WTC11 (cell line): ENCODE measurements at regions not wholly inside any gene's neighbourhood (a gene's known extent, or its start where the extent isn't known, plus 50 kb on each side); places are given as distances from the start of the nearest gene placed in this dataset.

Experiments used
- CTCF ChIP-seq: fragments of 200-600 bp; IDR thresholded peaks from 2 replicates; pipeline ENCODE4 v1.8.0; 2022; ENCODE audit warnings: antibody characterized with exemption
- ELF4 ChIP-seq: sonication (generic); formaldehyde crosslinking; IDR thresholded peaks from 2 replicates; pipeline ENCODE4 v1.8.1; 2022; ENCODE audit warnings: low read depth, mild to moderate bottlenecking, moderate library complexity, missing genetic modification reagents
- FOXJ3 ChIP-seq: sonication (generic); formaldehyde crosslinking; IDR thresholded peaks from 2 replicates; pipeline ENCODE4 v1.9.0; 2021; ENCODE audit warnings: missing genetic modification reagents, mild to moderate bottlenecking, borderline replicate concordance
- HMGXB4 ChIP-seq: sonication (generic); formaldehyde crosslinking; IDR thresholded peaks from 2 replicates; pipeline ENCODE4 v1.8.1; 2023; ENCODE audit warnings: mild to moderate bottlenecking, moderate library complexity, missing genetic modification reagents
- RELA ChIP-seq: sonication (generic); formaldehyde crosslinking; IDR thresholded peaks from 2 replicates; pipeline ENCODE4 v1.8.1; 2022; ENCODE audit warnings: missing genetic modification reagents, mild to moderate bottlenecking, borderline replicate concordance
- TEAD4 ChIP-seq: sonication (generic); formaldehyde crosslinking; IDR thresholded peaks from 2 replicates; pipeline ENCODE4 v1.8.0; 2022; ENCODE audit warnings: mild to moderate bottlenecking, missing genetic modification reagents
- USF2 ChIP-seq: sonication (generic); formaldehyde crosslinking; IDR thresholded peaks from 2 replicates; pipeline ENCODE4 v1.8.1; 2023; ENCODE audit warnings: mild to moderate bottlenecking, missing genetic modification reagents, moderate library complexity
- ZNF263 ChIP-seq: sonication (generic); formaldehyde crosslinking; IDR thresholded peaks from 2 replicates; pipeline ENCODE4 v1.8.1; 2022; ENCODE audit warnings: low read depth, mild to moderate bottlenecking, moderate library complexity, missing genetic modification reagents
- ZNF423 ChIP-seq: fragments of 250-450 bp; sonication (Bioruptor Pico); IDR thresholded peaks from 2 replicates; pipeline ENCODE4 v2.1.2; 2022; ENCODE audit warnings: mild to moderate bottlenecking, moderate library complexity
- ZNF512 ChIP-seq: sonication (generic); formaldehyde crosslinking; IDR thresholded peaks from 2 replicates; pipeline ENCODE4 v1.8.1; 2022; ENCODE audit warnings: missing genetic modification reagents, borderline replicate concordance

- TF ChIP-seq CTCF (no peak), TEAD4 (CRISPR knock-in tag) (no peak), FOXJ3 (no peak), HMGXB4 (CRISPR knock-in tag) (no peak), ELF4 (CRISPR knock-in tag) (no peak), RELA (CRISPR knock-in tag) (no peak), ZNF263 (CRISPR knock-in tag) (no peak), ZNF512 (CRISPR knock-in tag) (no peak), USF2 (CRISPR knock-in tag) (no peak), ZNF423 (CRISPR knock-in tag) (no peak)
Measured at GRCh38 chr2:116733699-116734098, 1080.8 kb upstream of the DDX18 start.
